ENCODE measurements at regions not wholly inside any gene's neighbourhood (a gene's known extent, or its start where the extent isn't known, plus 50 kb on each side); places are given as distances from the start of the nearest gene placed in this dataset.

- Histone ChIP-seq H3K27me3 (replicated peaks in 1 of 4; ENCODE audit: control insufficient read depth in 3 of 4, extremely low read depth in 1 of 4, insufficient read depth in 3 of 4, low read length in 3 of 4) (no peaks in the 10 kb centered on the region), H3K4me3 (ENCODE audit: extremely low read depth in 1 of 4, insufficient read depth in 2 of 4, low read depth in 3 of 4, low read length in 4 of 4) (no peak overlapping the region), H2BK15ac (ENCODE audit: low read length) (no peak overlapping the region), H3K36me3 (ENCODE audit: control insufficient read depth in 2 of 4, insufficient read depth in 4 of 4, low read length in 3 of 4) (no peaks in the 10 kb centered on the region), H2AFZ (ENCODE audit: low read length) (no peak overlapping the region), H3K9me3 (ENCODE audit: insufficient read depth in 2 of 2, low read depth in 1 of 2, low read length in 1 of 2) (no peaks in the 10 kb centered on the region), H3K23me2 (ENCODE audit: low read depth, low read length) (0 out of 2 replicates have a peak, but pooled peaks cover 2% of the 10 kb centered on the region), H2AK5ac (ENCODE audit: low read depth, low read length) (no peak overlapping the region), H3K4me2 (ENCODE audit: insufficient read depth in 1 of 2, low read depth in 2 of 2, low read length in 2 of 2) (no peak overlapping the region), H3K23ac (ENCODE audit: insufficient read length) (no peak overlapping the region), H3K14ac (ENCODE audit: insufficient read length) (no peak overlapping the region), H3K18ac (ENCODE audit: extremely low read depth, low read length) (no peak overlapping the region), H2BK12ac (ENCODE audit: low read depth, low read length) (no peak overlapping the region), H2BK120ac (replicated peaks; ENCODE audit: low read depth, low read length) (no peak overlapping the region), H3K4me1 (replicated peaks in 1 of 4; ENCODE audit: control insufficient read depth in 3 of 4, insufficient read depth in 4 of 4, low read length in 3 of 4) (no peaks in the 10 kb centered on the region), H3K9ac (replicated peaks in 1 of 4; ENCODE audit: extremely low read depth in 1 of 4, low read depth in 3 of 4, low read length in 3 of 4) (no peak overlapping the region), H4K20me1 (replicated peaks in 1 of 2; ENCODE audit: control insufficient read depth in 1 of 2, insufficient read depth in 2 of 2, low read length in 2 of 2) (no peaks in the 10 kb centered on the region), H2BK5ac (ENCODE audit: low read depth, low read length) (no peak overlapping the region), H4K91ac (replicated peaks; ENCODE audit: insufficient read length, low read length) (no peak overlapping the region), H3K4ac (replicated peaks; ENCODE audit: insufficient read length, low read depth, low read length) (no peak overlapping the region), H3K56ac (replicated peaks; ENCODE audit: insufficient read length, low read depth, low read length) (no peak overlapping the region), H4K8ac (ENCODE audit: extremely low read depth, insufficient read depth, low read length) (no peak overlapping the region), H3K79me1 (ENCODE audit: low read depth, low read length) (no peaks in the 10 kb centered on the region), H2BK20ac (ENCODE audit: low read length) (no peak overlapping the region), H3K27ac (ENCODE audit: low read depth, low read length) (no peak overlapping the region), H4K5ac (ENCODE audit: insufficient read length, low read depth, low read length) (no peak overlapping the region), H3K79me2 (ENCODE audit: control insufficient read depth in 1 of 2, insufficient read depth in 2 of 2, low read length in 2 of 2) (no peaks in the 10 kb centered on the region)
- WGBS, 2 experiments (ENCODE audit: extremely low coverage in 1 of 2, insufficient coverage in 1 of 2, insufficient read length in 1 of 2, insufficient replicate concordance in 2 of 2, low coverage in 1 of 2, low lambda C conversion rate in 2 of 2, missing lambda C conversion rate in 1 of 2), result 94% methylated on average over 3 of the region's 3 CpGs; no CpG with 5 or more reads in 1 of the 2 experiments
- TF ChIP-seq KDM4A (IDR thresholded peaks at IDR 0.05; ENCODE audit: low read depth, low read length, severe bottlenecking), result no peak
- FAIRE-seq (no peak), DNase-seq (ENCODE audit: low read depth in 1 of 2, low spot score in 2 of 2) (no peak)
- POLR2A ChIA-PET (ENCODE audit: partially characterized antibody), result no interaction called here
- CTCF ChIA-PET (ENCODE audit: partially characterized antibody), result no interaction called here
These were observed 860.5 kb downstream of the DHX35 start for GRCh38 chr20:39822667-39823066.
